Ascending aorta (tissue), 2 donors: ENCODE measurements at regions not wholly inside any gene's neighbourhood (a gene's known extent, or its start where the extent isn't known, plus 50 kb on each side); places are given as distances from the start of the nearest gene placed in this dataset.

Experiments used
- DNase-seq, 2 donors: peaks; one replicate each; pipeline ENCODE4 v3.0.0-alpha.2; 2019; ENCODE audit warnings: low spot score in 2 of 2
- H3K27ac ChIP-seq, 2 donors: fragments of 200-600 bp; sonication (generic); one replicate each; pipeline ENCODE4 v1.5.1; 2016 to 2017; ENCODE audit warnings: mild to moderate bottlenecking in 1 of 2
- H3K27me3 ChIP-seq: fragments of 200-600 bp; sonication (generic); one replicate; pipeline ENCODE4 v1.5.1; 2017
- H3K36me3 ChIP-seq, 2 donors: fragments of 200-600 bp; sonication (generic); one replicate each; pipeline ENCODE4 v1.5.1; 2016
- H3K4me1 ChIP-seq, 2 donors: fragments of 200-600 bp; sonication (generic); one replicate each; pipeline ENCODE4 v1.5.1; 2016 to 2017; ENCODE audit warnings: mild to moderate bottlenecking in 1 of 2
- H3K4me3 ChIP-seq, 2 donors: fragments of 200-600 bp; sonication (generic); one replicate each; pipeline ENCODE4 v1.5.1; 2016 to 2017; ENCODE audit warnings: mild to moderate bottlenecking in 1 of 2
- H3K9me3 ChIP-seq, 2 donors: fragments of 200-600 bp; sonication (generic); one replicate each; pipeline ENCODE4 v1.5.1; 2016
- intact Hi-C: fragments of 100-400 bp; cut with DNase I; formaldehyde crosslinking; loops from one replicate; pipeline ENCODE4 v1.15.1; 2023
- TF ChIP-seq, protein P1 (sequence below), 3 experiments: fragments of 200-600 bp in 2 of 3; fragments of 450-650 bp in 1 of 3; sonication (generic) in 2 of 3; IDR thresholded peaks; one replicate each; pipeline ENCODE4 v1.5.1; 2016 to 2019; ENCODE audit warnings: antibody characterized with exemption in 3 of 3, mild to moderate bottlenecking in 1 of 3, moderate library complexity in 1 of 3

DNA sequence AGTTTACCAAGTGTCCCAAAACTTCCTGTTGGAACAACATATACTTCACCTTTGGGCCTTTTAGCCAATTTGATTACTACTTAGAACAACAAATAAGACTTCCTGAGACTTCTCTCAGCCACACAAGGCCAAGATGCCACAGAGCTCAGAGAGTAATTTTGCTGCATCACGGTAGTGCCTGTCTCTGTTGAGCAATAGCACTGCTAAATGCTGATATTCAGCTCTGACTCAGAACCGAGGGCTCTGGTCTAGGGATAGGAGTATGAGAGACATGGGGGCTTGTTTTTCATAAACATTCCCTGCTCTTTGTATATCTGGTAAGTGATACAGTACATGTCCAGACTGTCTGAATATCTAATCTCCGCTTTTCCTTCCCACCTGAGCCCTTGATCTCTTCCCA is 260.4 kb upstream of the ARHGAP20 start:
- no peaks in the 10 kb centered on the region for H3K36me3 ChIP-seq
- H3K27me3 ChIP-seq = no peaks in the 10 kb centered on the region
- no peak overlapping the region for H3K4me3 ChIP-seq
- no peak overlapping the region for H3K27ac ChIP-seq
- intact Hi-C loops = no loop called here
- no peaks in the 10 kb centered on the region for H3K9me3 ChIP-seq
- DNase-seq = no peak
- TF ChIP-seq, protein P1, sequence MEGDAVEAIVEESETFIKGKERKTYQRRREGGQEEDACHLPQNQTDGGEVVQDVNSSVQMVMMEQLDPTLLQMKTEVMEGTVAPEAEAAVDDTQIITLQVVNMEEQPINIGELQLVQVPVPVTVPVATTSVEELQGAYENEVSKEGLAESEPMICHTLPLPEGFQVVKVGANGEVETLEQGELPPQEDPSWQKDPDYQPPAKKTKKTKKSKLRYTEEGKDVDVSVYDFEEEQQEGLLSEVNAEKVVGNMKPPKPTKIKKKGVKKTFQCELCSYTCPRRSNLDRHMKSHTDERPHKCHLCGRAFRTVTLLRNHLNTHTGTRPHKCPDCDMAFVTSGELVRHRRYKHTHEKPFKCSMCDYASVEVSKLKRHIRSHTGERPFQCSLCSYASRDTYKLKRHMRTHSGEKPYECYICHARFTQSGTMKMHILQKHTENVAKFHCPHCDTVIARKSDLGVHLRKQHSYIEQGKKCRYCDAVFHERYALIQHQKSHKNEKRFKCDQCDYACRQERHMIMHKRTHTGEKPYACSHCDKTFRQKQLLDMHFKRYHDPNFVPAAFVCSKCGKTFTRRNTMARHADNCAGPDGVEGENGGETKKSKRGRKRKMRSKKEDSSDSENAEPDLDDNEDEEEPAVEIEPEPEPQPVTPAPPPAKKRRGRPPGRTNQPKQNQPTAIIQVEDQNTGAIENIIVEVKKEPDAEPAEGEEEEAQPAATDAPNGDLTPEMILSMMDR (IDR thresholded peaks at IDR 0.05) = no peak
- H3K4me1 ChIP-seq = no peaks in the 10 kb centered on the region

DNA sequence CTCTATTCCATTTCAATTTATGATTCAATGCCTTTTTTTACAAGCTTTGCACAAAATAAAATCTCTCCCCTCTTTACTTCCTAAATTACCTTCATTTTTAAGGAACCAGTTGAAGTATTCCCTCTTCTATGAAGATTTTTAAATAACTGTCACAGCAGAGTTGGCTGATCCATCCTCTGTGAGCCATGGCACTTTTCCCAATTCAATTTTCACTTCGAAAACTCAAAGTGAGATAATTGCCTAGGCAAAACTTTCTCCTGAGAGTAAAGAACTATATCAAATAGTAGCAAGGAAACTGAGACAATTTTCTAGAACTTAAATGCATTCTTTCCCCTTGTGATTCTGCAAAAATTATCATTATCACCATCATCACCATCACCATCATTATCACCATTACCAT is 259.9 kb upstream of the ARHGAP20 start:
- H3K27ac ChIP-seq = no peak overlapping the region
- H3K9me3 ChIP-seq = no peaks in the 10 kb centered on the region
- H3K36me3 ChIP-seq = no peaks in the 10 kb centered on the region
- TF ChIP-seq, protein P1 (IDR thresholded peaks at IDR 0.05) = no peak
- no peak overlapping the region for H3K4me3 ChIP-seq
- H3K27me3 ChIP-seq = no peaks in the 10 kb centered on the region
- DNase-seq = no peak
- no peaks in the 10 kb centered on the region for H3K4me1 ChIP-seq
- intact Hi-C loops = no loop called here

DNA sequence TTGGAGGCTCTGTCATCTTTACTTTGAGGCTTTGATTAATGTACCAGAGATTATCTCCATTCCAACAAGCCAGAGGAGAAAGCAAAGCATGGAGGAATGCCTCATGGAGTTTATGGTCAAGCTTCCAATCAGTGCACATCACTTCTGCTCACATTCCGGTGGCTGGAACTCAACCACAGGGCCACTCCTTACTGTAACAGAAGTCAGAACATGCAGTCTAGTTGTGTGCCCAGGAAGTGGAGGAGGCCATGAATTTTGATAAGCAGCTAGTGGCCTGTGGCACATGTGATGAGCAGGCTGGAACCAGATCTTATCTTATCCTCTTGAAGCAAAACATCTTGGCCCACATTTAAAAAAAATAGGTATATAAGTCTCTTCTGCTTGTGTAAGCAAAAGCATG is 258.9 kb upstream of the ARHGAP20 start:
- Histone ChIP-seq H3K4me1 (no peaks in the 10 kb centered on the region), H3K27me3 (no peaks in the 10 kb centered on the region), H3K27ac (no peak overlapping the region), H3K9me3 (no peaks in the 10 kb centered on the region), H3K4me3 (no peak overlapping the region), H3K36me3 (no peaks in the 10 kb centered on the region)
- TF ChIP-seq, protein P1 (IDR thresholded peaks at IDR 0.05) = no peak
- intact Hi-C loops = no loop called here
- no peak for DNase-seq

DNA sequence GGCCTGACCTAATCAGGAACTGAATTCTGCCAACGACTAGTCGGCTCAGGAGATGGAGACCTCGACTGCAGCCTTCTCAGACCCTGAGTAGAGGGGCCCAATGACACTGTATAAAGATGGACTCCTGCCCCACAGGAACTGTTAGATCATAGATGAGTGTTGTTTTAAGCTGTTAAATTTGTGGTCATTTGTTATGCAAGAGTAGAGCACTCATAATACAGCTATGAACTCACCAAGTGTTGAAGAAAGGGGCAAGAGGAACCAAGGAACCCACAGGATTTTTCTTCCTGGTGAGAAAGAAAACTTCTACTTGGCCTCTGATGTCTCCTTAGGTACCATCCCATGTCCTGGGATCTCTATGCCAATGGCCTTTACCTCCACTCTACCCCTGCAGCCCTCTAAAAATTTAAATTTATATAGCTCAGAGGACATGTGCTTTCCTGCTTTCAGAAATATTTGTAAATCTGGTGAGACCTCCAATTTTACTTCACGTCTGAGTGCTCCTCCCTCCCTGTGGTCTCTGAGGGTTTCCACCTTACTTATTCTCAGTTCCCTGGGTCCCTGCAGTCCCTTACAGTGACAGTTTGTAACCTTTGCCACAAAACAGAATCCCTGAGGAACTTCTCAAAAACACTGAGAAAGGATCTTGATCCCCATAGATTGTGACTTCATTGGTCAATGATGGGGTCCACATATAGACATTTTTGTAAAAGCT is 256.3 kb upstream of the ARHGAP20 start:
- Histone ChIP-seq H3K4me1 (no peaks in the 10 kb centered on the region), H3K9me3 (no peaks in the 10 kb centered on the region), H3K36me3 (no peaks in the 10 kb centered on the region), H3K27ac (no peak overlapping the region), H3K27me3 (no peaks in the 10 kb centered on the region), H3K4me3 (no peak overlapping the region)
- TF ChIP-seq, protein P1 (IDR thresholded peaks at IDR 0.05) = no peak
- DNase-seq = no peak
- intact Hi-C loops = no loop called here

DNA sequence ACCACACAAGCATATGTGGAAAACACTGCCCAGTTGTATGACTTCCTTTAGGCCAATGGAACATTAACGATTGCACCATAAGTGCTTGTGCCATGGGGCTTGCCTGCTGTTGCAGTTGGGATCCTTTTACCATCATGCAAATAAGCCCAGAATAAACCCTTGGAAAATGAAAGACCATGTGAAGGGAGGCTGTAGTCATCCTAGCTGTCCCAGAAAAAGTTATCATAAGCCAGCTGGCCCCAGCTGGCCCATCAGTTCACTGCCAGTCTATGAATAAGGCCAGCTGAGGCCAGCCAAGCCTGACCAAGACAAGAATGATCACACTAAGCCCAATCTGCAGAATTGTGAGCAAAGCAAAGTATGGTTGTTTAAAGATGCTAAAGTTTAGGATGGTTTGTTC is 253.9 kb upstream of the ARHGAP20 start:
- TF ChIP-seq, protein P1 (IDR thresholded peaks at IDR 0.05) = no peak
- intact Hi-C loops = no loop called here
- no peaks in the 10 kb centered on the region for H3K27me3 ChIP-seq
- H3K27ac ChIP-seq = no peak overlapping the region
- no peaks in the 10 kb centered on the region for H3K4me1 ChIP-seq
- no peaks in the 10 kb centered on the region for H3K9me3 ChIP-seq
- H3K36me3 ChIP-seq = no peaks in the 10 kb centered on the region
- no peak overlapping the region for H3K4me3 ChIP-seq
- DNase-seq = no peak

DNA sequence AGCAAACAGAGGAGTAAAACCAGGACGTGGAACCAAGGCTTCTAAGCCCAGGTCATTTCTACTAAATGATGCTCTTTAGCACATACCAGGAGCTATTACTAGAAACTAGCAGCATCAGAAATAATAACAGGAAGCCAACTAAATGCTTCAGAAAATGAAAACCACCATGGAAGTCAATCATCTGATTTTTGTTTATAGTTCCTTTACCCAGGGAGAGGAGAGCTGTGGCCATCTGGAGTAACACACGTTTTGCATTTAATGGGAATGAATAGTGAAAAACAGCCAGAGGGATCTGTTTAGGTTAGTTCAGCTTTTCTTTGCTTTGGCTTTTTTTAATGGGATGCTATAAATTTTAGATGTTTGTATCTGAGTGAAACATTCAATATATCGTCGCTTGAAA is 250.7 kb upstream of the ARHGAP20 start:
- Histone ChIP-seq H3K36me3 (no peaks in the 10 kb centered on the region), H3K4me3 (no peak overlapping the region), H3K27ac (no peak overlapping the region), H3K9me3 (no peaks in the 10 kb centered on the region), H3K4me1 (no peaks in the 10 kb centered on the region), H3K27me3 (no peaks in the 10 kb centered on the region)
- no peak for DNase-seq
- intact Hi-C loops = no loop called here
- TF ChIP-seq, protein P1 (IDR thresholded peaks at IDR 0.05) = no peak
